ENCODE measurements at regions not wholly inside any gene's neighbourhood (a gene's known extent, or its start where the extent isn't known, plus 50 kb on each side); places are given as distances from the start of the nearest gene placed in this dataset.
"Not testable (repeated sequence)": the region's sequence is repeated elsewhere in the genome, so short reads cannot be mapped to it uniquely, and the experiment has no call there.

- H3K27ac ChIP-seq (ENCODE audit: low read length), result no peak overlapping the region
- POLR2A ChIA-PET, result no interaction called here
- no peak for DNase-seq
- H3K4me1 ChIP-seq (ENCODE audit: control insufficient read depth in 1 of 2, extremely low read depth in 1 of 2, insufficient read depth in 2 of 2, low read length in 2 of 2), result no peaks in the 10 kb centered on the region
- Mint-ChIP-seq H3K4me3 (no peak overlapping the region), H3K9me3 (peaks cover 0 to 4% (median 4%) of the 10 kb centered on the region in 3 donors), H3K27me3 (no peaks in the 10 kb centered on the region), H3K36me3 (no peaks in the 10 kb centered on the region), H3K27ac (no peak overlapping the region), H3K4me1 (no peaks in the 10 kb centered on the region)
- no peaks in the 10 kb centered on the region for H3K36me3 ChIP-seq (ENCODE audit: control insufficient read depth in 2 of 2, extremely low read depth in 1 of 2, insufficient read depth in 1 of 2, low read length in 1 of 2)
- no peaks in the 10 kb centered on the region for H3K27me3 ChIP-seq (replicated peaks in 1 of 2; ENCODE audit: control insufficient read depth in 2 of 2, extremely low read depth in 1 of 2, insufficient read depth in 2 of 2, low read length in 1 of 2)
- no peak for ATAC-seq (replicated peaks in 1 of 4)
- H3K9me3 ChIP-seq, result no peaks in the 10 kb centered on the region
- H3K4me3 ChIP-seq (ENCODE audit: control insufficient read depth in 1 of 2, extremely low read depth in 1 of 2, low read length in 1 of 2), result no peak overlapping the region
- CTCF ChIA-PET, result no interaction called here
- no CpG with 5 or more reads among the region's 1 CpG for WGBS (ENCODE audit: insufficient coverage)
Measured at GRCh38 chr4:117164338-117164737, 79.0 kb upstream of the TRAM1L1 start.

DNA sequence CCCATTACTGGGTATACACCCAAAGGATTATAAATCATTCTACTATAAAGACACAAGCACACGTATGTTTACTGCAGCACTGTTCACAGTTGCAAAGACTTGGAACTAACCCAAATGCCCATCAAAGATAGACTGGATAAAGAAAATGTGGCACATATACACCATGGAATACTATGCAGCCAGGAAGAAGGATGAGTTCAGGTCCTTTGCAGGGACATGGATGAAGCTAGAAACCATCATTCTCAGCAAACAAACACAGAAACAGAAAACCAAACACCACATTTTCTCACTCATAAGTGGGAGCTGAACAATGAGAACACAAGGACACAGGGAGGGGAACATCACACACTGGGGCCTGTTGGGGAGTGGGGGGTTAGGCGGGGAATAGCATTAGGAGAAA is 90.0 kb upstream of the TRAM1L1 start:
- H3K27me3 Mint-ChIP-seq; H3K36me3 ChIP-seq (ENCODE audit: control insufficient read depth in 2 of 2, extremely low read depth in 1 of 2, insufficient read depth in 1 of 2, low read length in 1 of 2); H3K4me3 ChIP-seq (ENCODE audit: control insufficient read depth in 1 of 2, extremely low read depth in 1 of 2, low read length in 1 of 2); H3K36me3 Mint-ChIP-seq; H3K27me3 ChIP-seq (replicated peaks in 1 of 2; ENCODE audit: control insufficient read depth in 2 of 2, extremely low read depth in 1 of 2, insufficient read depth in 2 of 2, low read length in 1 of 2); CTCF ChIA-PET; H3K27ac ChIP-seq (ENCODE audit: low read length); H3K4me3 Mint-ChIP-seq; H3K4me1 Mint-ChIP-seq; DNase-seq; H3K9me3 ChIP-seq; H3K4me1 ChIP-seq (ENCODE audit: control insufficient read depth in 1 of 2, extremely low read depth in 1 of 2, insufficient read depth in 2 of 2, low read length in 2 of 2); H3K27ac Mint-ChIP-seq; ATAC-seq (replicated peaks in 1 of 4): not testable (repeated sequence)
- POLR2A ChIA-PET, result interaction anchor here in 1 of 2 donors (0.6 kb wide), 1 partner anchor 358 kb away, joined by 3 read pairs; no protein-coding TSS in a partner anchor
- peaks cover 4 to 27% (median 7%) of the 10 kb centered on the region in 3 donors for H3K9me3 Mint-ChIP-seq
- no CpG with 5 or more reads among the region's 2 CpGs for WGBS (ENCODE audit: insufficient coverage)

DNA sequence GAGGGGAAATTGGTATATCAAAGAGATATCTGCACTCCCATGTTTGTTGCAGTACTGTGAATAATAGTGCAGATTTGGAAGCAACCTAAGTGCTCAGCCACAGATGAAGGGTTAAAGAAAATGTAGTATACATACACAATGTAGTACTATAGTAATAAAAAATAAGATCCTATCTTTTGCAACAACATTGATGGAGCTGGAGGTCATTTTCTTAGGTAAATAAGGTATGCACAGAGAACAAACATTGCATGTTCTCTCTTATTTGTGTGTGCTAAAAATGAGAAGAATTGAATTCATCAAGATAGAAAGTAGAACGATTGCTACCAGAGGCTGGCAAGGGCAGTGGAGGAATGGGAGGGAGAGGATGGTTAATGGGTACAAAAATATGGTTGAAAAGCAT is 117.9 kb upstream of the TRAM1L1 start:
- no peaks in the 10 kb centered on the region for H3K4me1 ChIP-seq (ENCODE audit: control insufficient read depth in 1 of 2, extremely low read depth in 1 of 2, insufficient read depth in 2 of 2, low read length in 2 of 2)
- Mint-ChIP-seq H3K27ac (no peak overlapping the region), H3K4me1 (no peaks in the 10 kb centered on the region), H3K9me3 (peaks cover 3 to 10% (median 5%) of the 10 kb centered on the region in 3 donors), H3K27me3 (no peaks in the 10 kb centered on the region), H3K4me3 (no peak overlapping the region), H3K36me3 (no peaks in the 10 kb centered on the region)
- DNase-seq (no peak), ATAC-seq (replicated peaks in 1 of 4) (no peak)
- POLR2A ChIA-PET, result no interaction called here
- H3K9me3 ChIP-seq, result no peaks in the 10 kb centered on the region
- H3K27me3 ChIP-seq (replicated peaks in 1 of 2; ENCODE audit: control insufficient read depth in 2 of 2, extremely low read depth in 1 of 2, insufficient read depth in 2 of 2, low read length in 1 of 2), result no peaks in the 10 kb centered on the region
- no peak overlapping the region for H3K4me3 ChIP-seq (ENCODE audit: control insufficient read depth in 1 of 2, extremely low read depth in 1 of 2, low read length in 1 of 2)
- 80% methylated on average over 1 of the region's 1 CpG for WGBS (ENCODE audit: insufficient coverage)
- no peaks in the 10 kb centered on the region for H3K36me3 ChIP-seq (ENCODE audit: control insufficient read depth in 2 of 2, extremely low read depth in 1 of 2, insufficient read depth in 1 of 2, low read length in 1 of 2)
- CTCF ChIA-PET, result no interaction called here
- no peak overlapping the region for H3K27ac ChIP-seq (ENCODE audit: low read length)

- no peak overlapping the region for H3K27ac Mint-ChIP-seq
- Histone ChIP-seq H3K36me3 (ENCODE audit: control insufficient read depth in 2 of 2, extremely low read depth in 1 of 2, insufficient read depth in 1 of 2, low read length in 1 of 2) (no peaks in the 10 kb centered on the region), H3K27ac (ENCODE audit: low read length) (no peak overlapping the region), H3K9me3 (no peaks in the 10 kb centered on the region), H3K4me3 (ENCODE audit: control insufficient read depth in 1 of 2, extremely low read depth in 1 of 2, low read length in 1 of 2) (no peak overlapping the region), H3K27me3 (replicated peaks in 1 of 2; ENCODE audit: control insufficient read depth in 2 of 2, extremely low read depth in 1 of 2, insufficient read depth in 2 of 2, low read length in 1 of 2) (no peaks in the 10 kb centered on the region), H3K4me1 (ENCODE audit: control insufficient read depth in 1 of 2, extremely low read depth in 1 of 2, insufficient read depth in 2 of 2, low read length in 2 of 2) (no peaks in the 10 kb centered on the region)
- DNase-seq (no peak), ATAC-seq (replicated peaks in 1 of 4) (no peak)
- H3K36me3 Mint-ChIP-seq, result no peaks in the 10 kb centered on the region
- no peaks in the 10 kb centered on the region for H3K27me3 Mint-ChIP-seq
- H3K9me3 Mint-ChIP-seq, result no peaks in the 10 kb centered on the region
- ChIA-PET POLR2A (interaction anchor here in 1 of 2 donors (0.7 kb wide), 2 partner anchors 19 to 24 kb away, joined by 3 to 4 read pairs; no protein-coding TSS in a partner anchor), CTCF (interaction anchor here in 1 of 2 donors (0.6 kb wide), 1 partner anchor 342 kb away, joined by 3 read pairs; no protein-coding TSS in a partner anchor)
- no peaks in the 10 kb centered on the region for H3K4me1 Mint-ChIP-seq
- no CpG with 5 or more reads among the region's 1 CpG for WGBS (ENCODE audit: insufficient coverage)
- no peak overlapping the region for H3K4me3 Mint-ChIP-seq
Measured at GRCh38 chr4:117210551-117210950, 125.2 kb upstream of the TRAM1L1 start.

DNA sequence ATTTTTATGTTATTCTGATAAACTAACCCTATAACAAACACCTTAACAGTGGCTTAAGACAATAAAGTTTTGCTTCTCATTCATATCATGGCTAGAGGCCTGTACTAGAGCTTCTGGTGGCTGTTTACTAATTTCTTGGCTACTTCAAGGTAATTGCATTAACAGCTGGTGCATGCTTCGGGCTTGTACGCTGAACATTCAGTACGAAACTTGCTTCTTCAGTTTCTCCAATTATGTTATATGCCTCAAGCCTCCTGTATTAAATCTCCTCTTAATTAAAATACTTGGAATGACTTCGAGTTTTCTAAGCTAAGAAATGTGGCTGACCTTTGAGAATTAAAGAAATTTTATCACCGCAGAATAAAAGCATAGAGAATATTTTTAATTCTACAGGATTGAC is 138.9 kb upstream of the TRAM1L1 start:
- no peaks in the 10 kb centered on the region for H3K27me3 ChIP-seq (replicated peaks in 1 of 2; ENCODE audit: control insufficient read depth in 2 of 2, extremely low read depth in 1 of 2, insufficient read depth in 2 of 2, low read length in 1 of 2)
- ChIA-PET CTCF (no interaction called here), POLR2A (no interaction called here)
- no peak overlapping the region for H3K27ac ChIP-seq (ENCODE audit: low read length)
- H3K4me3 ChIP-seq (ENCODE audit: control insufficient read depth in 1 of 2, extremely low read depth in 1 of 2, low read length in 1 of 2), result no peak overlapping the region
- Mint-ChIP-seq H3K27ac (no peak overlapping the region), H3K4me3 (no peak overlapping the region), H3K36me3 (no peaks in the 10 kb centered on the region), H3K27me3 (no peaks in the 10 kb centered on the region), H3K9me3 (peaks cover 0 to 7% (median 2%) of the 10 kb centered on the region in 3 donors), H3K4me1 (no peaks in the 10 kb centered on the region)
- no peaks in the 10 kb centered on the region for H3K9me3 ChIP-seq
- no peaks in the 10 kb centered on the region for H3K4me1 ChIP-seq (ENCODE audit: control insufficient read depth in 1 of 2, extremely low read depth in 1 of 2, insufficient read depth in 2 of 2, low read length in 2 of 2)
- H3K36me3 ChIP-seq (ENCODE audit: control insufficient read depth in 2 of 2, extremely low read depth in 1 of 2, insufficient read depth in 1 of 2, low read length in 1 of 2), result no peaks in the 10 kb centered on the region
- no CpG with 5 or more reads among the region's 5 CpGs for WGBS (ENCODE audit: insufficient coverage)
- ATAC-seq (replicated peaks in 1 of 4), result no peak
- DNase-seq, result no peak

DNA sequence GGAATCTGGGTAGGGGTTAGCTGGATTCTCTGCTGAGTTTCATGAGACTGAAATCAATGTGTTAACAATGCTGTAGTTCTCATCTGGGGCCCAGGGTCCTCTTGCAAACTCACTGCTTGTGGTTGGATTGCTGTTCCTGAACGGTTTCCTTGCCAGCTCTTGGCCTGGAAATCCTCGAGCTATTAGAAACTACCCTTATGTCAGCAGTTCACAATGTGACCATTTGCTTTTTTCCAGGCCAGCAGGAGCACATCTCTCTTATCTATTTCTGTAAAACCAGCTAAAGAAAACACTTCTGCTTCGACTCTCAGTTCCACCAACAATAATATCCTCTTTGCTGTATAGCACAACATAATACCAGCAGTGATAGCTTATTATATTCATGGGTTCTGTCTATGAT is 140.1 kb upstream of the TRAM1L1 start:
- Mint-ChIP-seq H3K4me1 (no peaks in the 10 kb centered on the region), H3K36me3 (no peaks in the 10 kb centered on the region), H3K4me3 (no peak overlapping the region), H3K9me3 (peaks cover 0 to 7% (median 2%) of the 10 kb centered on the region in 3 donors), H3K27ac (no peak overlapping the region), H3K27me3 (no peaks in the 10 kb centered on the region)
- H3K4me3 ChIP-seq (ENCODE audit: control insufficient read depth in 1 of 2, extremely low read depth in 1 of 2, low read length in 1 of 2), result no peak overlapping the region
- no peaks in the 10 kb centered on the region for H3K36me3 ChIP-seq (ENCODE audit: control insufficient read depth in 2 of 2, extremely low read depth in 1 of 2, insufficient read depth in 1 of 2, low read length in 1 of 2)
- no peaks in the 10 kb centered on the region for H3K27me3 ChIP-seq (replicated peaks in 1 of 2; ENCODE audit: control insufficient read depth in 2 of 2, extremely low read depth in 1 of 2, insufficient read depth in 2 of 2, low read length in 1 of 2)
- no CpG with 5 or more reads among the region's 3 CpGs for WGBS (ENCODE audit: insufficient coverage)
- no peaks in the 10 kb centered on the region for H3K4me1 ChIP-seq (ENCODE audit: control insufficient read depth in 1 of 2, extremely low read depth in 1 of 2, insufficient read depth in 2 of 2, low read length in 2 of 2)
- no peak for ATAC-seq (replicated peaks in 1 of 4)
- POLR2A ChIA-PET, result no interaction called here
- H3K27ac ChIP-seq (ENCODE audit: low read length), result no peak overlapping the region
- no peak for DNase-seq
- CTCF ChIA-PET, result no interaction called here
- H3K9me3 ChIP-seq, result no peaks in the 10 kb centered on the region

DNA sequence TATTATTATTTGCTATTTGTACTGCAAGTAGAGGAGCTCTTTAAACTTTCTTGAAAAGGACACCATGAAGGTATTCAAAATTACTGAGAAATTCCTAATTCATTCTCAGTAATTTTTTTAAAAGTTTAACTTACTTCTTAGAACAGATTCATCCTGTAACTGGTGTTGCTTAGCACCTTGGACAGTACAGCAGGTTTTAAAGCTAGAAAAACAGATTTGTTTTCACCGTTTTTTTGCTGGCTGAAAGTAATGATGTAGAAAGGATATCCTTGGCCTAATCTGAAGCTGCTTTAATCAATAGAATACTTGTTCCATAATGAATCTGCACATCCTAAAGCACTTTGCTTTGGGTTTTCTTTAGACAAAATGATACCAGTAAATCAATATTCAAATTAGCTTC is 142.5 kb upstream of the TRAM1L1 start:
- no CpG with 5 or more reads among the region's 1 CpG for WGBS (ENCODE audit: insufficient coverage)
- DNase-seq (no peak), ATAC-seq (replicated peaks in 1 of 4) (no peak)
- Mint-ChIP-seq H3K4me3 (no peak overlapping the region), H3K9me3 (peaks cover 2 to 3% (median 3%) of the 10 kb centered on the region in 3 donors), H3K36me3 (no peaks in the 10 kb centered on the region), H3K27me3 (no peaks in the 10 kb centered on the region), H3K4me1 (no peaks in the 10 kb centered on the region), H3K27ac (no peak overlapping the region)
- no peaks in the 10 kb centered on the region for H3K27me3 ChIP-seq (replicated peaks in 1 of 2; ENCODE audit: control insufficient read depth in 2 of 2, extremely low read depth in 1 of 2, insufficient read depth in 2 of 2, low read length in 1 of 2)
- no peaks in the 10 kb centered on the region for H3K36me3 ChIP-seq (ENCODE audit: control insufficient read depth in 2 of 2, extremely low read depth in 1 of 2, insufficient read depth in 1 of 2, low read length in 1 of 2)
- H3K9me3 ChIP-seq, result no peaks in the 10 kb centered on the region
- ChIA-PET CTCF (no interaction called here), POLR2A (no interaction called here)
- H3K27ac ChIP-seq (ENCODE audit: low read length), result no peak overlapping the region
- no peak overlapping the region for H3K4me3 ChIP-seq (ENCODE audit: control insufficient read depth in 1 of 2, extremely low read depth in 1 of 2, low read length in 1 of 2)
- no peaks in the 10 kb centered on the region for H3K4me1 ChIP-seq (ENCODE audit: control insufficient read depth in 1 of 2, extremely low read depth in 1 of 2, insufficient read depth in 2 of 2, low read length in 2 of 2)

Data from T-cell (primary cell).